SK-N-SH treated with all-trans-retinoic acid at 6 μM for 48 hours (cell line): ENCODE measurements at regions not wholly inside any gene's neighbourhood (a gene's known extent, or its start where the extent isn't known, plus 50 kb on each side); places are given as distances from the start of the nearest gene placed in this dataset.
"Not testable (repeated sequence)": the region's sequence is repeated elsewhere in the genome, so short reads cannot be mapped to it uniquely, and the experiment has no call there.

Experiments
- BACH2 ChIP-seq: fragments of 250-450 bp; sonication (Bioruptor Pico); IDR thresholded peaks from 2 replicates; pipeline ENCODE4 v1.9.0; 2021; ENCODE audit warnings: mild to moderate bottlenecking, borderline replicate concordance
- CSDC2 ChIP-seq: fragments of 250-450 bp; sonication (Bioruptor Pico); IDR thresholded peaks from 2 replicates; pipeline ENCODE4 v1.5.0; 2020; ENCODE audit warnings: mild to moderate bottlenecking, moderate library complexity
- OSR1 ChIP-seq: fragments of 250-450 bp; sonication (Bioruptor Pico); IDR thresholded peaks from 2 replicates; pipeline ENCODE4 v1.8.0; 2022; ENCODE audit warnings: moderate library complexity, mild to moderate bottlenecking, inconsistent platforms
- PPARA ChIP-seq: fragments of 250-450 bp; sonication (Bioruptor Pico); IDR thresholded peaks from 2 replicates; pipeline ENCODE4 v1.5.0; 2020; ENCODE audit warnings: mild to moderate bottlenecking, borderline replicate concordance
- SNAI2 ChIP-seq: fragments of 250-450 bp; sonication (Bioruptor Pico); IDR thresholded peaks from 2 replicates; pipeline ENCODE4 v1.5.0; 2020; ENCODE audit warnings: mild to moderate bottlenecking, moderate library complexity
- TCF4 ChIP-seq: fragments of 250-450 bp; sonication (Bioruptor Pico); IDR thresholded peaks from 2 replicates; pipeline ENCODE4 v1.8.0; 2021; ENCODE audit warnings: mild to moderate bottlenecking, moderate library complexity, borderline replicate concordance
- TOX ChIP-seq: fragments of 250-450 bp; sonication (Bioruptor Pico); IDR thresholded peaks from 2 replicates; pipeline ENCODE4 v1.8.0; 2021; ENCODE audit warnings: mild to moderate bottlenecking, moderate library complexity, borderline replicate concordance
- ZC3H10 ChIP-seq: fragments of 250-450 bp; sonication (Bioruptor Pico); IDR thresholded peaks from 2 replicates; pipeline ENCODE4 v1.5.1; 2021; ENCODE audit warnings: mild to moderate bottlenecking, moderate library complexity
- ZFP3 ChIP-seq: fragments of 250-450 bp; sonication (Bioruptor Pico); IDR thresholded peaks from 2 replicates; pipeline ENCODE4 v1.5.0; 2020; ENCODE audit warnings: mild to moderate bottlenecking, moderate library complexity
- ZFP30 ChIP-seq: fragments of 450-650 bp; formaldehyde crosslinking; IDR thresholded peaks from 2 replicates; pipeline ENCODE4 v1.5.0; 2022; ENCODE audit warnings: mild to moderate bottlenecking, moderate library complexity
- ZNF565 ChIP-seq: fragments of 450-650 bp; formaldehyde crosslinking; conservative IDR thresholded peaks from 2 replicates; pipeline ENCODE4 v1.5.0; 2020; ENCODE audit warnings: low read depth, mild to moderate bottlenecking, moderate library complexity
- TF ChIP-seq, protein P1 (sequence below): fragments of 250-450 bp; sonication (Bioruptor Pico); IDR thresholded peaks from 2 replicates; pipeline ENCODE4 v1.8.0; 2020; ENCODE audit warnings: mild to moderate bottlenecking, moderate library complexity, borderline replicate concordance
- TF ChIP-seq, protein P2 (sequence below): fragments of 250-450 bp; sonication (Bioruptor Pico); IDR thresholded peaks from 2 replicates; pipeline ENCODE4 v1.5.1; 2020; ENCODE audit warnings: low read depth, mild to moderate bottlenecking, moderate library complexity
- TF ChIP-seq, protein P3 (sequence below): fragments of 250-450 bp; sonication (Bioruptor Pico); IDR thresholded peaks from 2 replicates; pipeline ENCODE4 v1.5.1; 2021; ENCODE audit warnings: mild to moderate bottlenecking, moderate library complexity

DNA sequence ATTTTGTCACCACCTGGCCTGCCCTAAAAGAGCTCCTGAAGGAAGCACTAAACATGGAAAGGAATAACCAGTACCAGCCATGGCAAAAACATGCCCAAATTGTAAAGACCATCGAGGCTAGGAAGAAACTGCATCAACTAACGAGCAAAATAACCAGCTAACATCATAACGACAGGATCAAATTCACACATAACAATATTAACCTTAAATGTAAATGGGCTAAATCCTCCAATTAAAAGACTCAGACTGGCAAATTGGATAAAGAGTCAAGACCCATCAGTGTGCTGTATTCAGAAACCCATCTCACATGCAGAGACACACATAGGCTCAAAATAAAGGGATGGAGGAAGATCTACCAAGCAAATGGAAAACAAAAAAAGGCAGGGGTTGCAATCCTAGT is 264.3 kb upstream of the XYLT1 start:
- not testable (repeated sequence) for TF ChIP-seq ZFP3 (CRISPR knock-in tag); BACH2; ZC3H10; OSR1 (CRISPR knock-in tag); SNAI2 (CRISPR knock-in tag); ZFP30 (CRISPR knock-in tag); PPARA (CRISPR knock-in tag); CSDC2 (CRISPR knock-in tag); TCF4 (CRISPR knock-in tag); ZNF565; TOX (CRISPR knock-in tag)
- TF ChIP-seq, protein P1, sequence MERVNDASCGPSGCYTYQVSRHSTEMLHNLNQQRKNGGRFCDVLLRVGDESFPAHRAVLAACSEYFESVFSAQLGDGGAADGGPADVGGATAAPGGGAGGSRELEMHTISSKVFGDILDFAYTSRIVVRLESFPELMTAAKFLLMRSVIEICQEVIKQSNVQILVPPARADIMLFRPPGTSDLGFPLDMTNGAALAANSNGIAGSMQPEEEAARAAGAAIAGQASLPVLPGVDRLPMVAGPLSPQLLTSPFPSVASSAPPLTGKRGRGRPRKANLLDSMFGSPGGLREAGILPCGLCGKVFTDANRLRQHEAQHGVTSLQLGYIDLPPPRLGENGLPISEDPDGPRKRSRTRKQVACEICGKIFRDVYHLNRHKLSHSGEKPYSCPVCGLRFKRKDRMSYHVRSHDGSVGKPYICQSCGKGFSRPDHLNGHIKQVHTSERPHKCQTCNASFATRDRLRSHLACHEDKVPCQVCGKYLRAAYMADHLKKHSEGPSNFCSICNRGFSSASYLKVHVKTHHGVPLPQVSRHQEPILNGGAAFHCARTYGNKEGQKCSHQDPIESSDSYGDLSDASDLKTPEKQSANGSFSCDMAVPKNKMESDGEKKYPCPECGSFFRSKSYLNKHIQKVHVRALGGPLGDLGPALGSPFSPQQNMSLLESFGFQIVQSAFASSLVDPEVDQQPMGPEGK = not testable (repeated sequence)
- TF ChIP-seq, protein P2, sequence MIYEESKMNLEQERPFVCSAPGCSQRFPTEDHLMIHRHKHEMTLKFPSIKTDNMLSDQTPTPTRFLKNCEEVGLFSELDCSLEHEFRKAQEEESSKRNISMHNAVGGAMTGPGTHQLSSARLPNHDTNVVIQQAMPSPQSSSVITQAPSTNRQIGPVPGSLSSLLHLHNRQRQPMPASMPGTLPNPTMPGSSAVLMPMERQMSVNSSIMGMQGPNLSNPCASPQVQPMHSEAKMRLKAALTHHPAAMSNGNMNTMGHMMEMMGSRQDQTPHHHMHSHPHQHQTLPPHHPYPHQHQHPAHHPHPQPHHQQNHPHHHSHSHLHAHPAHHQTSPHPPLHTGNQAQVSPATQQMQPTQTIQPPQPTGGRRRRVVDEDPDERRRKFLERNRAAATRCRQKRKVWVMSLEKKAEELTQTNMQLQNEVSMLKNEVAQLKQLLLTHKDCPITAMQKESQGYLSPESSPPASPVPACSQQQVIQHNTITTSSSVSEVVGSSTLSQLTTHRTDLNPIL (CRISPR knock-in tag) = not testable (repeated sequence)
- TF ChIP-seq, protein P3, sequence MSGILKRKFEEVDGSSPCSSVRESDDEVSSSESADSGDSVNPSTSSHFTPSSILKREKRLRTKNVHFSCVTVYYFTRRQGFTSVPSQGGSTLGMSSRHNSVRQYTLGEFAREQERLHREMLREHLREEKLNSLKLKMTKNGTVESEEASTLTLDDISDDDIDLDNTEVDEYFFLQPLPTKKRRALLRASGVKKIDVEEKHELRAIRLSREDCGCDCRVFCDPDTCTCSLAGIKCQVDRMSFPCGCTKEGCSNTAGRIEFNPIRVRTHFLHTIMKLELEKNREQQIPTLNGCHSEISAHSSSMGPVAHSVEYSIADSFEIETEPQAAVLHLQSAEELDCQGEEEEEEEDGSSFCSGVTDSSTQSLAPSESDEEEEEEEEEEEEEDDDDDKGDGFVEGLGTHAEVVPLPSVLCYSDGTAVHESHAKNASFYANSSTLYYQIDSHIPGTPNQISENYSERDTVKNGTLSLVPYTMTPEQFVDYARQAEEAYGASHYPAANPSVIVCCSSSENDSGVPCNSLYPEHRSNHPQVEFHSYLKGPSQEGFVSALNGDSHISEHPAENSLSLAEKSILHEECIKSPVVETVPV = not testable (repeated sequence)
